HFFc6 (cell line): ENCODE measurements at regions not wholly inside any gene's neighbourhood (a gene's known extent, or its start where the extent isn't known, plus 50 kb on each side); places are given as distances from the start of the nearest gene placed in this dataset.
A peak's percentile ranks its signal among the peaks of the same experiment; 100 is the strongest.

Experiments
- DNase-seq: peaks from one replicate; pipeline ENCODE4 v3.0.0-alpha.2; 2018
- H3K27ac Mint-ChIP-seq: 2 replicates; pipeline ENCODE4 v1.8.0; 2020; ENCODE audit warnings: mild to moderate bottlenecking, mixed read lengths
- H3K27me3 Mint-ChIP-seq: 2 replicates; pipeline ENCODE4 v1.8.0; 2021; ENCODE audit warnings: mild to moderate bottlenecking, moderate library complexity, mixed read lengths; ENCODE audit not compliant: insufficient read depth
- H3K36me3 Mint-ChIP-seq: 2 replicates; pipeline ENCODE4 v1.8.0; 2021; ENCODE audit warnings: low read depth, mixed read lengths
- H3K4me1 Mint-ChIP-seq: 2 replicates; pipeline ENCODE4 v1.8.0; 2020; ENCODE audit warnings: low read depth, mixed read lengths
- H3K4me3 Mint-ChIP-seq: 2 replicates; pipeline ENCODE4 v1.8.0; 2020; ENCODE audit warnings: mild to moderate bottlenecking, moderate library complexity, mixed read lengths
- H3K9me3 Mint-ChIP-seq: 2 replicates; pipeline ENCODE4 v1.8.0; 2020; ENCODE audit warnings: mild to moderate bottlenecking, mixed read lengths
- TF ChIP-seq, protein P1 (sequence below): fragments of 200-600 bp; sonication (generic); IDR thresholded peaks from 2 replicates; pipeline ENCODE4 v1.5.0; 2021; ENCODE audit warnings: antibody characterized with exemption, mild to moderate bottlenecking

- H3K36me3 Mint-ChIP-seq = no peaks in the 10 kb centered on the region
- no peak overlapping the region for H3K4me3 Mint-ChIP-seq
- H3K9me3 Mint-ChIP-seq = no peaks in the 10 kb centered on the region
- H3K27me3 Mint-ChIP-seq = no peaks in the 10 kb centered on the region; the same call in 1 of the 2 replicates
- TF ChIP-seq, protein P1, sequence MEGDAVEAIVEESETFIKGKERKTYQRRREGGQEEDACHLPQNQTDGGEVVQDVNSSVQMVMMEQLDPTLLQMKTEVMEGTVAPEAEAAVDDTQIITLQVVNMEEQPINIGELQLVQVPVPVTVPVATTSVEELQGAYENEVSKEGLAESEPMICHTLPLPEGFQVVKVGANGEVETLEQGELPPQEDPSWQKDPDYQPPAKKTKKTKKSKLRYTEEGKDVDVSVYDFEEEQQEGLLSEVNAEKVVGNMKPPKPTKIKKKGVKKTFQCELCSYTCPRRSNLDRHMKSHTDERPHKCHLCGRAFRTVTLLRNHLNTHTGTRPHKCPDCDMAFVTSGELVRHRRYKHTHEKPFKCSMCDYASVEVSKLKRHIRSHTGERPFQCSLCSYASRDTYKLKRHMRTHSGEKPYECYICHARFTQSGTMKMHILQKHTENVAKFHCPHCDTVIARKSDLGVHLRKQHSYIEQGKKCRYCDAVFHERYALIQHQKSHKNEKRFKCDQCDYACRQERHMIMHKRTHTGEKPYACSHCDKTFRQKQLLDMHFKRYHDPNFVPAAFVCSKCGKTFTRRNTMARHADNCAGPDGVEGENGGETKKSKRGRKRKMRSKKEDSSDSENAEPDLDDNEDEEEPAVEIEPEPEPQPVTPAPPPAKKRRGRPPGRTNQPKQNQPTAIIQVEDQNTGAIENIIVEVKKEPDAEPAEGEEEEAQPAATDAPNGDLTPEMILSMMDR = no peak
- H3K27ac Mint-ChIP-seq = no peak overlapping the region
- no peak for DNase-seq
- peaks cover 13% of the 10 kb centered on the region for H3K4me1 Mint-ChIP-seq
Observed at GRCh38 chr2:220178991-220179695, 551.7 kb downstream of the SLC4A3 start.

GRCh38 chr2:220181165-220181564 is 553.7 kb downstream of the SLC4A3 start:
- Mint-ChIP-seq H3K4me1 (peaks cover 6% of the 10 kb centered on the region; the same call in 1 of the 2 replicates), H3K27ac (no peak overlapping the region), H3K27me3 (no peaks in the 10 kb centered on the region; the same call in 1 of the 2 replicates), H3K9me3 (no peaks in the 10 kb centered on the region), H3K4me3 (no peak overlapping the region), H3K36me3 (no peaks in the 10 kb centered on the region)
- TF ChIP-seq, protein P1 = no peak
- DNase-seq = no peak

- Mint-ChIP-seq H3K36me3 (no peaks in the 10 kb centered on the region), H3K27ac (no peak overlapping the region), H3K27me3 (no peaks in the 10 kb centered on the region), H3K4me3 (no peak overlapping the region), H3K9me3 (no peaks in the 10 kb centered on the region), H3K4me1 (peaks cover 13% of the 10 kb centered on the region)
- TF ChIP-seq, protein P1 = no peak
- DNase-seq = no peak
Observed at GRCh38 chr2:220182790-220183189, 555.4 kb downstream of the SLC4A3 start.

DNA sequence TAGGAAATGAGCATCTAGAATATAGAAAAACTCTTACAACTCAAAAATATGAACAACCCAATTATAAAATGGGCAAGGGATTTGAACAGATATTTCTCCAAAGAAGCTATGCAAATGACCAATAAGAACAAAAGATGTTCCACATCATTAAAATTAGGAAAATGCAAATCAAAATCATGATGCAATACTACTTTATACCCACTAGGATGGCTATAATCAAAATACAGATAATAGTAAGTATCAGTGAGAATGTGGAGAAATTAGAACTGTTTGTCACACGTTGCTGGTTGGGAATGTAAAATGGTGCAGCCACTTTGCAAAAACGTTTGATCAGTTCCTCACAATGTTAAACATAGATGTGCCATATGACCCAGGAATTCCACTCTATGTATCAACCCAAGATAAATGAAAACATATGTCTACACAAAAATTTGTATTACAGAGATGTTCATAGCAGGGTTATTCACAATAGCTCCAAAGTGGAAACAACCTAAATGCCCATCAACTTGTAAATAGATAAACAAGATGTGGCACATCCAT is 558.4 kb downstream of the SLC4A3 start:
- H3K4me3 Mint-ChIP-seq = no peak overlapping the region
- no peaks in the 10 kb centered on the region; the same call in 1 of the 2 replicates for H3K27me3 Mint-ChIP-seq
- peaks cover 26% of the 10 kb centered on the region for H3K4me1 Mint-ChIP-seq
- H3K27ac Mint-ChIP-seq = no peak overlapping the region
- no peaks in the 10 kb centered on the region for H3K36me3 Mint-ChIP-seq
- no peak for DNase-seq
- TF ChIP-seq, protein P1 = peak; percentile 55
- H3K9me3 Mint-ChIP-seq = no peaks in the 10 kb centered on the region

- Mint-ChIP-seq H3K4me1 (peaks cover 23% of the 10 kb centered on the region), H3K27me3 (no peaks in the 10 kb centered on the region; the same call in 1 of the 2 replicates), H3K4me3 (no peak overlapping the region), H3K36me3 (no peaks in the 10 kb centered on the region), H3K27ac (no peak overlapping the region), H3K9me3 (no peaks in the 10 kb centered on the region; the same call in 1 of the 2 replicates)
- peak; percentile 69 for DNase-seq
- TF ChIP-seq, protein P1 = no peak
Observed at GRCh38 chr2:220188031-220188430, 560.6 kb downstream of the SLC4A3 start.
